A673 (cell line): ENCODE measurements at regions not wholly inside any gene's neighbourhood (a gene's known extent, or its start where the extent isn't known, plus 50 kb on each side); places are given as distances from the start of the nearest gene placed in this dataset.

ENCODE experiments used
- BruUV-seq: library from RNA; stranded (reverse); fragments of 400-500 nt; replicated peaks from 2 replicates; lab custom pipeline; 2021; lab: Mats Ljungman, UMichigan
- CTCF ChIA-PET: fragments of 300-600 bp; sonication (Branson Sonifier 250); formaldehyde crosslinking; loops from one replicate; lab custom pipeline; 2022; ENCODE audit warnings: antibody characterized with exemption; lab: Charles Lee
- POLR2A ChIA-PET: fragments of 300-600 bp; sonication (Branson Sonifier 250); formaldehyde crosslinking; loops from one replicate; lab custom pipeline; 2022; ENCODE audit warnings: antibody characterized with exemption; ENCODE audit not compliant: low non-redundant PET; lab: Charles Lee
- DNase-seq: peaks from one replicate; pipeline ENCODE4 v3.0.0-alpha.2; 2015; ENCODE audit warnings: low spot score
- H3K27ac ChIP-seq: fragments of 200-600 bp; sonication (generic); 2 replicates; pipeline ENCODE4 v1.5.1; 2016; ENCODE audit warnings: mixed run types, low read depth, mild to moderate bottlenecking, mixed read lengths, antibody characterized with exemption, low read length; ENCODE audit not compliant: poor library complexity, severe bottlenecking
- H3K27me3 ChIP-seq: fragments of 200-600 bp; sonication (generic); replicated peaks from 2 replicates; pipeline ENCODE4 v1.6.1; 2017; ENCODE audit warnings: mixed run types, low read depth, mild to moderate bottlenecking, mixed read lengths, antibody characterized with exemption, low read length; ENCODE audit not compliant: insufficient read depth, poor library complexity
- H3K36me3 ChIP-seq: fragments of 200-600 bp; sonication (generic); 2 replicates; pipeline ENCODE4 v1.6.1; 2016; ENCODE audit warnings: mixed run types, mild to moderate bottlenecking, mixed read lengths, antibody characterized with exemption, low read length; ENCODE audit not compliant: insufficient read depth, poor library complexity, severe bottlenecking
- H3K4me1 ChIP-seq: fragments of 200-600 bp; sonication (generic); 2 replicates; pipeline ENCODE4 v1.6.1; 2017; ENCODE audit warnings: mixed run types, mild to moderate bottlenecking, mixed read lengths, antibody characterized with exemption, low read length; ENCODE audit not compliant: insufficient read depth, poor library complexity, severe bottlenecking
- H3K4me3 ChIP-seq: fragments of 200-600 bp; sonication (generic); 2 replicates; pipeline ENCODE4 v1.5.1; 2016; ENCODE audit warnings: low read depth, mixed run types, mild to moderate bottlenecking, mixed read lengths, low read length; ENCODE audit not compliant: poor library complexity, severe bottlenecking
- H3K9me3 ChIP-seq: fragments of 200-600 bp; sonication (generic); 2 replicates; pipeline ENCODE4 v1.6.1; 2016; ENCODE audit warnings: mixed run types, low read depth, mild to moderate bottlenecking, mixed read lengths, antibody characterized with exemption, low read length; ENCODE audit not compliant: poor library complexity, severe bottlenecking
- EZH2 ChIP-seq: fragments of 200-600 bp; sonication (generic); IDR thresholded peaks from 2 replicates; pipeline ENCODE4 v1.6.1; 2017; ENCODE audit warnings: borderline replicate concordance, low read depth, mild to moderate bottlenecking, mixed read lengths, antibody characterized with exemption, low read length; ENCODE audit not compliant: poor library complexity, severe bottlenecking
- intact Hi-C: fragments of 100-400 bp; cut with micrococcal nuclease; formaldehyde crosslinking; loops from one replicate; pipeline ENCODE4 v1.10.0; 2022; ENCODE audit not compliant: unreplicated experiment
- TF ChIP-seq, protein P1 (sequence below): fragments of 300-800, 200-600 bp; sonication (generic); conservative IDR thresholded peaks from 2 replicates; pipeline ENCODE4 v1.5.1; 2017; ENCODE audit warnings: low read depth, mild to moderate bottlenecking, antibody characterized with exemption, low read length, moderate library complexity, mixed read lengths

GRCh38 chr4:23697001-23697528, 192.8 kb downstream of the PPARGC1A start:
- Histone ChIP-seq H3K27ac (no peak overlapping the region), H3K27me3 (no peaks in the 10 kb centered on the region), H3K4me1 (no peaks in the 10 kb centered on the region), H3K9me3 (no peaks in the 10 kb centered on the region), H3K36me3 (no peaks in the 10 kb centered on the region), H3K4me3 (no peak overlapping the region)
- no peak for TF ChIP-seq EZH2
- TF ChIP-seq, protein P1, sequence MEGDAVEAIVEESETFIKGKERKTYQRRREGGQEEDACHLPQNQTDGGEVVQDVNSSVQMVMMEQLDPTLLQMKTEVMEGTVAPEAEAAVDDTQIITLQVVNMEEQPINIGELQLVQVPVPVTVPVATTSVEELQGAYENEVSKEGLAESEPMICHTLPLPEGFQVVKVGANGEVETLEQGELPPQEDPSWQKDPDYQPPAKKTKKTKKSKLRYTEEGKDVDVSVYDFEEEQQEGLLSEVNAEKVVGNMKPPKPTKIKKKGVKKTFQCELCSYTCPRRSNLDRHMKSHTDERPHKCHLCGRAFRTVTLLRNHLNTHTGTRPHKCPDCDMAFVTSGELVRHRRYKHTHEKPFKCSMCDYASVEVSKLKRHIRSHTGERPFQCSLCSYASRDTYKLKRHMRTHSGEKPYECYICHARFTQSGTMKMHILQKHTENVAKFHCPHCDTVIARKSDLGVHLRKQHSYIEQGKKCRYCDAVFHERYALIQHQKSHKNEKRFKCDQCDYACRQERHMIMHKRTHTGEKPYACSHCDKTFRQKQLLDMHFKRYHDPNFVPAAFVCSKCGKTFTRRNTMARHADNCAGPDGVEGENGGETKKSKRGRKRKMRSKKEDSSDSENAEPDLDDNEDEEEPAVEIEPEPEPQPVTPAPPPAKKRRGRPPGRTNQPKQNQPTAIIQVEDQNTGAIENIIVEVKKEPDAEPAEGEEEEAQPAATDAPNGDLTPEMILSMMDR, result no peak
- BruUV-seq, result no TSS peak
- no peak for DNase-seq
- CTCF ChIA-PET, result no interaction called here
- POLR2A ChIA-PET, result no interaction called here
- intact Hi-C loops, result no loop called here

DNA sequence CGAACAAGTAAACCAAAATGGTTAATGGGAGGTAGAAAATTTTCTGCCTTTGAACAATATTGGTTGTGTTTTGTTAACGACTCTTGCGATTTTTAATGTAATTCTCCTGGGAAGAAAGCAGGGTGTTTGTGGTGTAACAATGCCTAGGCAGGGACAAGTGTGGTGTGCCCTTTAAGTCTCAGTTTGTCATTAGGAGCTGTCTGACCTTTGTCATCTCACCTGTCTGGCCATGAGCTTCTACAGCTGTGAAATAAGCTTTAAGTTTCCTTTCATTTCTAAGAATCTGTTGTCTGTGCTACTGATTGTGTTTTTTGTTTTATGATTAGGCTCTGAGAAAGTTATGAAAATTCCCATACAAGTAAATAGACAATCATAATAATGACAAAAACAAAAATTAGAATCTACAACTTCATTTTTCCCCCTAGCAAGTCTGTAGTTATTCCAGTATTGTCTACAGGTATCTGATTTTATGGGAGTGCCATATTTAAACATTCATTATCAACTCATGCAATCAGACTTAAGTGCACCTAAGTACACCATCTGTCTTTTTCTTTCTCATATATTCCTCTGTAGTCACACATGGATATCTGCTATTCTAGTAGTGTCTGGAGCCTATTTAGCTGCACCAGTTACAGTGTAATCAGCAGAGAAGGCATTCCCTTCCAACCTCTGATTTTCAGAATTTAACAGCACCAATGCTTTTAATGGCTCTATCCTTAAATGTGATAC, 203.5 kb downstream of the PPARGC1A start:
- peaks cover 8% of the 10 kb centered on the region for H3K9me3 ChIP-seq
- CTCF ChIA-PET, result no interaction called here
- H3K27ac ChIP-seq, result no peak overlapping the region
- no peaks in the 10 kb centered on the region for H3K36me3 ChIP-seq
- POLR2A ChIA-PET, result no interaction called here
- no peaks in the 10 kb centered on the region for H3K27me3 ChIP-seq
- no peak overlapping the region for H3K4me3 ChIP-seq
- no peak for TF ChIP-seq EZH2
- TF ChIP-seq, protein P1, result no peak
- no TSS peak for BruUV-seq
- no peaks in the 10 kb centered on the region for H3K4me1 ChIP-seq
- intact Hi-C loops, result no loop called here
- no peak for DNase-seq

DNA sequence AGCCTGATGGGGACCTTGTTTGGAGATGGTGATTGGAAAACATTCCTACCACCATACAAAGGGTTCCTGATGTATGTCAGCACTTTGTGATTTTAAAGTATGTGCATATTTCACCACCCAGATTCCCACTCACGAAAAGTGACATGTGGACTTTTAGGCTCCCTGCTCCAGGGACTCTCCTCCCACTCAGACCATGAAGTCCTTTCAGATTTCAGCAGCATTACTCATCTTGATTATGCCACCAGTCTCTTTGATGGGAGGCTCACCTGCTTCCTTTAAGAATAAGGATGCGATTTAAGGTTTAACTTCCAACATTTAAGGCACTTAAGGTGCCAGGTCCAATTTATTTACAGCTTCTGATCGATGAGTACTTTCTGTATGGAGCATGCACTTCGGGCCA, 204.4 kb downstream of the PPARGC1A start:
- BruUV-seq, result no TSS peak
- Histone ChIP-seq H3K4me3 (no peak overlapping the region), H3K27ac (no peak overlapping the region), H3K36me3 (no peaks in the 10 kb centered on the region), H3K27me3 (no peaks in the 10 kb centered on the region), H3K9me3 (peaks cover 13% of the 10 kb centered on the region), H3K4me1 (no peaks in the 10 kb centered on the region)
- DNase-seq, result no peak
- intact Hi-C loops, result no loop called here
- ChIA-PET POLR2A (no interaction called here), CTCF (no interaction called here)
- TF ChIP-seq, protein P1, result no peak
- TF ChIP-seq EZH2, result no peak
